GM23248 (cell line): ENCODE measurements at regions not wholly inside any gene's neighbourhood (a gene's known extent, or its start where the extent isn't known, plus 50 kb on each side); places are given as distances from the start of the nearest gene placed in this dataset.

Experiments
- DNase-seq: peaks from one replicate; pipeline ENCODE4 v3.0.0-alpha.2; 2015
- H2AFZ ChIP-seq: fragments of 200-600 bp; sonication (generic); 2 replicates; pipeline ENCODE4 v1.6.1; 2016; ENCODE audit warnings: antibody characterized with exemption
- H3F3A ChIP-seq: fragments of 200-600 bp; sonication (generic); 2 replicates; pipeline ENCODE4 v1.6.1; 2016; ENCODE audit warnings: mild to moderate bottlenecking, antibody characterized with exemption, mixed run types; ENCODE audit not compliant: insufficient read depth
- H3K27ac ChIP-seq: fragments of 200-600 bp; sonication (generic); 2 replicates; pipeline ENCODE4 v1.5.1; 2016; ENCODE audit warnings: mild to moderate bottlenecking
- H3K27me3 ChIP-seq: fragments of 200-600 bp; sonication (generic); replicated peaks from 2 replicates; pipeline ENCODE4 v1.6.1; 2016; ENCODE audit warnings: mild to moderate bottlenecking; ENCODE audit not compliant: insufficient read depth
- H3K36me3 ChIP-seq: fragments of 200-600 bp; sonication (generic); 2 replicates; pipeline ENCODE4 v1.6.1; 2016; ENCODE audit warnings: low read depth, mild to moderate bottlenecking
- H3K4me1 ChIP-seq: fragments of 200-600 bp; sonication (generic); 2 replicates; pipeline ENCODE4 v1.6.1; 2016; ENCODE audit warnings: mild to moderate bottlenecking; ENCODE audit not compliant: insufficient read depth
- H3K4me2 ChIP-seq: fragments of 200-600 bp; sonication (generic); one replicate; pipeline ENCODE4 v1.6.1; 2016; ENCODE audit warnings: mild to moderate bottlenecking; ENCODE audit not compliant: unreplicated experiment
- H3K4me3 ChIP-seq: fragments of 200-600 bp; sonication (generic); 2 replicates; pipeline ENCODE4 v1.5.1; 2016; ENCODE audit warnings: mild to moderate bottlenecking
- H3K79me2 ChIP-seq: fragments of 200-600 bp; sonication (generic); 2 replicates; pipeline ENCODE4 v1.6.1; 2016; ENCODE audit warnings: mild to moderate bottlenecking; ENCODE audit not compliant: insufficient read depth
- H3K9ac ChIP-seq: fragments of 200-600 bp; sonication (generic); 2 replicates; pipeline ENCODE4 v1.6.1; 2016; ENCODE audit warnings: mild to moderate bottlenecking
- H3K9me2 ChIP-seq: fragments of 200-600 bp; sonication (generic); 2 replicates; pipeline ENCODE4 v1.6.1; 2016; ENCODE audit warnings: mixed run types, mild to moderate bottlenecking, moderate library complexity; ENCODE audit not compliant: insufficient read depth
- H3K9me3 ChIP-seq: fragments of 200-600 bp; sonication (generic); one replicate; pipeline ENCODE4 v1.6.1; 2017; ENCODE audit warnings: low read depth
- H4K20me1 ChIP-seq: fragments of 200-600 bp; sonication (generic); 2 replicates; pipeline ENCODE4 v1.6.0; 2016; ENCODE audit not compliant: insufficient read depth
- EZH2 ChIP-seq: fragments of 200-600 bp; sonication (generic); IDR thresholded peaks from 2 replicates; pipeline ENCODE4 v1.6.1; 2018; ENCODE audit warnings: antibody characterized with exemption, mild to moderate bottlenecking; ENCODE audit not compliant: insufficient read depth, poor library complexity, severe bottlenecking
- EZH2phosphoT487 ChIP-seq: fragments of 200-600 bp; sonication (generic); IDR thresholded peaks from 2 replicates; pipeline ENCODE4 v1.6.1; 2018; ENCODE audit warnings: antibody characterized with exemption, moderate library complexity, mild to moderate bottlenecking, low read depth; ENCODE audit not compliant: insufficient read depth
- WGBS, 2 experiments: methylation state at CpG; one replicate each; pipeline ENCODE4 v1.1.6; 2015 to 2017; ENCODE audit warnings: low lambda C conversion rate in 2 of 2, low coverage in 1 of 2; ENCODE audit errors: missing lambda C conversion rate in 2 of 2; 5-methylcytosine and 5-hydroxymethylcytosine counted together
- in situ Hi-C: fragments of 300-500 bp; cut with MboI; formaldehyde crosslinking; loops from 2 replicates; pipeline ENCODE4 v1.15.0; 2020

- in situ Hi-C loops = no loop called here
- no peak for TF ChIP-seq EZH2
- TF ChIP-seq EZH2phosphoT487 = no peak
- no peak overlapping the region for H3K9ac ChIP-seq
- H3K4me1 ChIP-seq = 0 out of 2 replicates have a peak, but pooled peaks cover 5% of the 10 kb centered on the region
- no peak for DNase-seq
- no peak overlapping the region for H3K4me2 ChIP-seq
- no peaks in the 10 kb centered on the region for H3K9me3 ChIP-seq
- H3K27me3 ChIP-seq = peaks cover 6% of the 10 kb centered on the region; the same call in 1 of the 2 replicates
- H3F3A ChIP-seq = no peaks in the 10 kb centered on the region
- H3K36me3 ChIP-seq = no peaks in the 10 kb centered on the region
- no peaks in the 10 kb centered on the region for H3K9me2 ChIP-seq
- H4K20me1 ChIP-seq = no peaks in the 10 kb centered on the region
- no peak overlapping the region for H3K27ac ChIP-seq
- H3K4me3 ChIP-seq = no peak overlapping the region
- no peaks in the 10 kb centered on the region for H3K79me2 ChIP-seq
- H2AFZ ChIP-seq = no peak overlapping the region
- 17 to 30% methylated on average over 2 of the region's 2 CpGs for WGBS, 2 experiments
Observed at GRCh38 chr9:7241694-7242093, 483.9 kb downstream of the KDM4C start.

- 0 out of 2 replicates have a peak, but pooled peaks cover 5% of the 10 kb centered on the region for H3K4me1 ChIP-seq
- no peak for DNase-seq
- peaks cover 6% of the 10 kb centered on the region; the same call in 1 of the 2 replicates for H3K27me3 ChIP-seq
- no peak overlapping the region for H3K9ac ChIP-seq
- H3K9me3 ChIP-seq = no peaks in the 10 kb centered on the region
- whole genome bisulfite sequencing, 2 experiments = 27 to 33% methylated on average over 5 of the region's 5 CpGs
- H3K79me2 ChIP-seq = no peaks in the 10 kb centered on the region
- H3K4me3 ChIP-seq = no peak overlapping the region
- in situ Hi-C loops = no loop called here
- no peaks in the 10 kb centered on the region for H3K36me3 ChIP-seq
- TF ChIP-seq EZH2 = no peak
- no peak for TF ChIP-seq EZH2phosphoT487
- H3F3A ChIP-seq = no peaks in the 10 kb centered on the region
- no peaks in the 10 kb centered on the region for H4K20me1 ChIP-seq
- H2AFZ ChIP-seq = no peak overlapping the region
- H3K4me2 ChIP-seq = no peak overlapping the region
- no peak overlapping the region for H3K27ac ChIP-seq
- H3K9me2 ChIP-seq = no peaks in the 10 kb centered on the region
Observed at GRCh38 chr9:7240569-7241311, 483.0 kb downstream of the KDM4C start.

GRCh38 chr9:7239708-7240107 lies 481.9 kb downstream of the KDM4C start:
- Histone ChIP-seq H3K27me3 (peaks cover 6% of the 10 kb centered on the region; the same call in 1 of the 2 replicates), H3K9ac (no peak overlapping the region), H3K79me2 (no peaks in the 10 kb centered on the region), H3F3A (no peaks in the 10 kb centered on the region), H3K4me3 (no peak overlapping the region), H3K36me3 (no peaks in the 10 kb centered on the region), H3K27ac (no peak overlapping the region), H3K4me2 (no peak overlapping the region), H3K9me2 (no peaks in the 10 kb centered on the region), H3K9me3 (no peaks in the 10 kb centered on the region), H4K20me1 (no peaks in the 10 kb centered on the region), H2AFZ (no peak overlapping the region), H3K4me1 (0 out of 2 replicates have a peak, but pooled peaks cover 5% of the 10 kb centered on the region)
- in situ Hi-C loops = no loop called here
- 42 to 47% methylated on average over 2 of the region's 2 CpGs for WGBS, 2 experiments
- TF ChIP-seq EZH2 (no peak), EZH2phosphoT487 (no peak)
- DNase-seq = no peak

- Histone ChIP-seq H3K36me3 (no peaks in the 10 kb centered on the region), H3K27me3 (0 out of 2 replicates have a peak, but pooled peaks cover 6% of the 10 kb centered on the region), H4K20me1 (no peaks in the 10 kb centered on the region), H3K9ac (no peak overlapping the region), H3K27ac (no peak overlapping the region), H3K4me3 (no peak overlapping the region), H3K4me2 (no peak overlapping the region), H3F3A (no peaks in the 10 kb centered on the region), H2AFZ (no peak overlapping the region), H3K79me2 (no peaks in the 10 kb centered on the region), H3K9me2 (no peaks in the 10 kb centered on the region), H3K9me3 (no peaks in the 10 kb centered on the region), H3K4me1 (0 out of 2 replicates have a peak, but pooled peaks cover 5% of the 10 kb centered on the region)
- TF ChIP-seq EZH2 = no peak
- no peak for DNase-seq
- in situ Hi-C loops = no loop called here
- 34 to 43% methylated on average over 2 of the region's 2 CpGs for WGBS, 2 experiments
Observed at GRCh38 chr9:7238247-7238637, 480.5 kb downstream of the KDM4C start.
